ENCODE measurements at regions not wholly inside any gene's neighbourhood (a gene's known extent, or its start where the extent isn't known, plus 50 kb on each side); places are given as distances from the start of the nearest gene placed in this dataset.
"Not testable (repeated sequence)": the region's sequence is repeated elsewhere in the genome, so short reads cannot be mapped to it uniquely, and the experiment has no call there.

GRCh38 chr13:18665124-18665523 is 516.5 kb downstream of the TUBA3C start:
- not testable (repeated sequence) for TF ChIP-seq CTBP1 (IDR thresholded peaks at IDR 0.05; ENCODE audit: borderline replicate concordance); ELF4 (IDR thresholded peaks at IDR 0.05); BHLHE40 (IDR thresholded peaks at IDR 0.05; ENCODE audit: borderline replicate concordance); HDGF (IDR thresholded peaks at IDR 0.05; ENCODE audit: borderline replicate concordance); FOXM1 (IDR thresholded peaks at IDR 0.05; ENCODE audit: borderline replicate concordance); LEF1 (IDR thresholded peaks at IDR 0.05; ENCODE audit: borderline replicate concordance); SUZ12 (IDR thresholded peaks at IDR 0.05); FOXA1 (IDR thresholded peaks at IDR 0.05)
- TF ChIP-seq, protein P1, sequence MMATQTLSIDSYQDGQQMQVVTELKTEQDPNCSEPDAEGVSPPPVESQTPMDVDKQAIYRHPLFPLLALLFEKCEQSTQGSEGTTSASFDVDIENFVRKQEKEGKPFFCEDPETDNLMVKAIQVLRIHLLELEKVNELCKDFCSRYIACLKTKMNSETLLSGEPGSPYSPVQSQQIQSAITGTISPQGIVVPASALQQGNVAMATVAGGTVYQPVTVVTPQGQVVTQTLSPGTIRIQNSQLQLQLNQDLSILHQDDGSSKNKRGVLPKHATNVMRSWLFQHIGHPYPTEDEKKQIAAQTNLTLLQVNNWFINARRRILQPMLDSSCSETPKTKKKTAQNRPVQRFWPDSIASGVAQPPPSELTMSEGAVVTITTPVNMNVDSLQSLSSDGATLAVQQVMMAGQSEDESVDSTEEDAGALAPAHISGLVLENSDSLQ (IDR thresholded peaks at IDR 0.05): not testable (repeated sequence)

Measured in HEK293T (cell line).